GM12891 (cell line): ENCODE measurements at regions not wholly inside any gene's neighbourhood (a gene's known extent, or its start where the extent isn't known, plus 50 kb on each side); places are given as distances from the start of the nearest gene placed in this dataset.

ENCODE experiments used
- DNase-seq: peaks from one replicate; pipeline ENCODE4 v3.0.0; 2011; ENCODE audit warnings: low spot score; ENCODE audit not compliant: insufficient read length
- FAIRE-seq: peaks from 2 replicates; lab custom pipeline; 2011; peaks lifted over from hg19 to GRCh38; lab: Jason Lieb, UNC
- PAX5 ChIP-seq: IDR thresholded peaks from 2 replicates; pipeline ENCODE4 v1.6.1; 2011; ENCODE audit warnings: low read length, moderate library complexity, mild to moderate bottlenecking; ENCODE audit not compliant: insufficient read depth, severe bottlenecking
- POLR2A ChIP-seq: IDR thresholded peaks from 2 replicates; pipeline ENCODE4 v1.6.1; 2011; ENCODE audit warnings: low read depth, low read length, control low read depth
- POLR2AphosphoS5 ChIP-seq: IDR thresholded peaks from 2 replicates; pipeline ENCODE4 v1.6.1; 2011; ENCODE audit warnings: low read depth, low read length, control low read depth
- POU2F2 ChIP-seq: IDR thresholded peaks from 2 replicates; pipeline ENCODE4 v1.6.1; 2011; ENCODE audit warnings: low read depth, mild to moderate bottlenecking, control low read depth, low read length, moderate library complexity
- SPI1 ChIP-seq: IDR thresholded peaks from 2 replicates; pipeline ENCODE4 v1.6.1; 2011; ENCODE audit warnings: low read depth, low read length, control low read depth
- TAF1 ChIP-seq: IDR thresholded peaks from 2 replicates; pipeline ENCODE4 v1.6.1; 2011; ENCODE audit warnings: low read depth, low read length, control low read depth

GRCh38 chr4:183563874-183564273, 59.0 kb downstream of the ING2 start:
- no peak for FAIRE-seq
- DNase-seq = no peak

DNA sequence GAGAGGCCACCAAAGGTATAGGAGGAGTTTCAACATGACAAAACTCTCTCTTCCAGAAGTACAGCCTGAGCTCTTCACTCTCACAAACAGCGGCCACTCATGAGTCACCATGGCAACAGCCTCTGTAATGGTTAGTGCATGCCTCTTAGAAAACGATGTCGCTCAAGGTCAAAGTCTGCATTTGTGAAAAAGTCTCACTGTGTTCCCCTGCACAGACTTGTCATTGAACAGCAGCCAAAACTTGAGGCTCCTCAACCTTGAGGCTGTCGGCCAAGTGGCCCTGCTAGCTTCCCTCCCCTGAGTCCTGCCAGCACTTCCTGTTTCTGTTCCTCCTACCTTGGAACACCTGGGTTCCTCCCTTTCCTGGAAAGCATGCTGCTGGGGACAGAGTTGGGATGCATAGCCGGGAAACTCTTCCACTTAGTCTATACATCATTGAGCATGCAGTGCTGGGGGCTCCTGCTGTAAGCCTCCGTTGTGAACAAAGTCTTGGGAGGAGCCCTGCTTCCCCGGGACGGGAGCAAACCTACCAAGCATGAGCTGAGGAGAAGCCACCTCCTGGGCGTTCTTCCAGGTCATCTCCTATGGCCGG, 66.6 kb downstream of the ING2 start:
- TF ChIP-seq PAX5 (no peak), SPI1 (peak; percentile 71)
- DNase-seq (no peak), FAIRE-seq (peak; percentile 45)

More at GRCh38 chr4:183563874-183564273, 59.0 kb downstream of the ING2 start:
- no peak for TF ChIP-seq POLR2AphosphoS5
- TF ChIP-seq SPI1 = no peak
- TF ChIP-seq PAX5 = no peak
- no peak for TF ChIP-seq POLR2A
- no peak for TF ChIP-seq TAF1
- TF ChIP-seq POU2F2 = no peak

DNA sequence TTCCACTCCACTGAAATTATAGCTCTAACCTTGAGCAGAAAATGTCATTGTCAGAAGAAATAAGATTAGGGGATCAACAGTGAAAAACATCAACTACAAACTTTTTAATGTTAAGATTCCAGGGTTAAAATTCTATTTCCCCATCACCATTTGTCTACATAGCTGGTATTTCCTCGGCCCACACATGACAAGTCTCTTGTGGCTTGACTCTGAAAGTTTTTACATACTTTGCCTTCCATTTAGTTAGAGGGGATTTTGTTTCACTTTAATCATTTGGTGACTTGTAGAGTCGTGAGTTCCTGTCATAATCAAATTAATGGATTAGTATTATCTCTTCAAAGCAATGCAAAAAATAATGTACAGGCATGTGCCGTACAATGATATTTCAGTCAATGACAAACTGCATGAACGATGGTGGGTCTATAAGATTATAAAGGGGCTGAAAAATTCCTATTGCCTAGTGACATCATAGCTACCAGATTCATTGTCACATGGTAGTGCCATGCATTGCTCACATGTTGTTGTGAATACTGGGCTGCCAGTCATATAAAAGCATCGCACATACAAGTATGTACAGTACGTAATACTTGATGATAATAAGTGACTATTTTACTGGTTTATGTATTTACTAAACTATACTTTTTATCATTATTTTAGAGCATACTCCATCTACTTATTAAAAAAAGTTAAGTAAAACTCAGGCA, 72.0 kb downstream of the ING2 start:
- TF ChIP-seq TAF1 (no peak), PAX5 (no peak), POU2F2 (no peak), POLR2A (no peak), SPI1 (no peak), POLR2AphosphoS5 (no peak)
- FAIRE-seq = no peak
- no peak for DNase-seq

DNA sequence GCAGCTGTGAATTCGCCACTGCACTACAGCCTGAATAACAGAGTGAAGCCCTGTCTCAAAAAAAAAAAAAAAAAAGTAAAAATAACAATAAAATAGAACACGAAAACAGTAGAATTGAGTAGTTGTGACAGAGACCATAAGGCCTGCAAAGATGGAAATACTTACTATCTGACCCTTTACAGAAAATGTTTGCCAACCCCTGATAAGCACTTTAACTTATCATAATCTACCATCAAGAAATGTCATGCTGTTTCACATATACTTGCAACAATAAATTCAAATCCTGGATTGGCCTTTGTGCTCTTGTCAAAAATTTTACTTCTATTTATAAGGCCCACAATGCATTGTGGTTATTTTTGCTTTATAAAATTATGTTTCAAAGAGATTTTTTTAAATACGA, 75.5 kb downstream of the ING2 start:
- DNase-seq (no peak), FAIRE-seq (no peak)
- TF ChIP-seq PAX5 (no peak), TAF1 (no peak), SPI1 (no peak), POLR2AphosphoS5 (no peak), POU2F2 (no peak), POLR2A (no peak)

GRCh38 chr4:183580849-183581248, 76.0 kb downstream of the ING2 start:
- FAIRE-seq (no peak), DNase-seq (no peak)
- TF ChIP-seq POLR2A (no peak), PAX5 (no peak), SPI1 (no peak), POU2F2 (no peak), TAF1 (no peak)

DNA sequence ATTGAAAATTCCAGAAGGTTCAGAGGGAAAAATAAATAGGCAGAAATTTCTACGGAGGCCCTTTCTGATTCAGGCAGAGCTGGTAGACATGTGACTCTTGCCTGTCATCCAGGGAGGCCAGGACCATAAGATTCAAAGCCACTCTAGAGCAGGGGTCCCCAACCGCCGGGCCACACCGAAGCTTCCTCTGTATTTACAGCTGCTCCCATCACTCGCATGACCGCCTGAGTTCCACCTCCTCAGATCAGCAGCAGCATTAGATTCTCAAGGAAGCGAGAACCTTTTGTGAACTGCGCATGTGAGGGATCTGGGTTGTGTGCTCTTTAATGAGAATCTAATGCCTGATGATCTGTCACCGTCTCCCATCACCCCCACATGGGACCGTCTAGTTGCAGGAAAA, 72.2 kb downstream of the RWDD4 start:
- no peak for DNase-seq
- TF ChIP-seq TAF1 (no peak), SPI1 (no peak), POLR2AphosphoS5 (no peak), POLR2A (no peak), POU2F2 (no peak), PAX5 (no peak)
- no peak for FAIRE-seq

GRCh38 chr4:183588169-183588675, 70.8 kb downstream of the RWDD4 start:
- no peak for DNase-seq
- FAIRE-seq = no peak
- TF ChIP-seq PAX5 (no peak), SPI1 (no peak), POLR2AphosphoS5 (no peak), TAF1 (no peak), POLR2A (no peak), POU2F2 (no peak)

- FAIRE-seq = no peak
- TF ChIP-seq POU2F2 (no peak), TAF1 (no peak), PAX5 (no peak), SPI1 (no peak)
Measured at GRCh38 chr4:183588691-183589090, 70.3 kb downstream of the RWDD4 start.

DNA sequence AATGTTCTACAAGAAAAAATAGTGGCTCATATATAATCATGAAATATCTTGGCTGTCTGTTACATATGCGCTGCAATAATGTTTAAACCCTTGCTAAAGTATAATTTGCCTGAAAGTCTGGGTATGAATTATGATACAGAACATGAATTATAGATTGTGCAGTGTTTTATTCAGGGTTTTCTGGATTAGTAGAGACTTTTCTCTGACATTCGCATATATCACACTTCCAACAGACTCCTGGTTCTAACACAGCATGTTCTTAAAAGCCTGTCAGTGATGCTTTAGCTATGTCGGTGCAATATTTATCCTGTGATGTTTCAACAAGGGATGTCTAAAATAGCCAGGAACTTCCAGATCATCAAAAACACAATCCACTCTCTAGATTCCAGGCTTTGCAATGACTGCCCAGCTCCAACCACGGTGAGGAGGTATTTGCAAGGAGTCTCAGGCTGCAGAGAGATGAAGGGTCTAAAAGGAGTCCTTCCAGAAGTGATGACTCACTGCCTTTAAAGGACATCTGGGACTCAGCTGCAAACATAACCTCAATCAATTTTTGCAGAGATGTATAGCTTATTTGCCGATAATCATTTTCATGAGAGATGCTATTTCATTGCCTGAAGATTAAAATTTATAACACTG, 69.4 kb downstream of the RWDD4 start:
- FAIRE-seq = no peak
- TF ChIP-seq TAF1 (no peak), POLR2AphosphoS5 (no peak), PAX5 (no peak), SPI1 (no peak), POLR2A (no peak), POU2F2 (no peak)
- DNase-seq = no peak

More at GRCh38 chr4:183588691-183589090, 70.3 kb downstream of the RWDD4 start:
- DNase-seq = no peak
